Right lobe of liver (tissue), 6 donors: ENCODE measurements at regions not wholly inside any gene's neighbourhood (a gene's known extent, or its start where the extent isn't known, plus 50 kb on each side); places are given as distances from the start of the nearest gene placed in this dataset.

Experiments
- ATAC-seq, 4 donors: fragments of 200-7000 bp; cut with Tn5 transposase; one replicate each; pipeline ENCODE4 v1.9.1; 2020; ENCODE audit warnings: mild to moderate bottlenecking in 4 of 4, moderate library complexity in 4 of 4
- DNase-seq, 3 donors: peaks; one replicate each; pipeline ENCODE4 v3.0.0-alpha.2; 2020
- H3K27ac ChIP-seq, 3 donors: fragments of 200-600 bp; one replicate each; pipeline ENCODE4 v1.8.0; 2022
- H3K27me3 ChIP-seq, 2 donors: fragments of 200-600 bp; one replicate each; pipeline ENCODE4 v1.8.0; 2022
- H3K36me3 ChIP-seq, 4 donors: fragments of 200-600 bp; sonication (generic) in 1 of 4; one replicate each; pipeline versions ENCODE4 v1.5.1 to v1.8.0; 2017 to 2022; ENCODE audit warnings: control low read depth in 1 of 4
- H3K4me1 ChIP-seq, 4 donors: fragments of 200-600 bp; sonication (generic) in 1 of 4; one replicate each; pipeline versions ENCODE4 v1.5.1 to v1.8.0; 2017 to 2022; ENCODE audit warnings: control low read depth in 1 of 4
- H3K4me3 ChIP-seq, 3 donors: fragments of 200-600 bp; one replicate each; pipeline ENCODE4 v1.8.0; 2022
- H3K9me3 ChIP-seq, 4 donors: fragments of 200-600 bp; sonication (generic) in 1 of 4; one replicate each; pipeline versions ENCODE4 v1.5.1 to v1.8.0; 2017 to 2022; ENCODE audit warnings: control low read depth in 1 of 4
- CTCF ChIP-seq, 4 donors: fragments of 200-600 bp in 3 of 4; fragments of 450-650 bp in 1 of 4; IDR thresholded peaks; one replicate each; pipeline versions ENCODE4 v1.5.1 to v1.8.0; 2016 to 2022; ENCODE audit warnings: antibody characterized with exemption in 4 of 4, mild to moderate bottlenecking in 2 of 4
- POLR2A ChIP-seq: fragments of 450-650 bp; IDR thresholded peaks from one replicate; pipeline ENCODE4 v1.6.1; 2017; ENCODE audit warnings: antibody characterized with exemption, mild to moderate bottlenecking
- WGBS: methylation state at CpG from one replicate; pipeline ENCODE4 v1.1.6; 2018; ENCODE audit warnings: low coverage, low lambda C conversion rate; ENCODE audit not compliant: insufficient coverage; ENCODE audit errors: missing lambda C conversion rate; 5-methylcytosine and 5-hydroxymethylcytosine counted together
- intact Hi-C, 2 donors: fragments of 100-400 bp; cut with DNase I; formaldehyde crosslinking; loops; one replicate each; pipeline versions ENCODE4 v1.11.2 to v1.14.1; 2022
- donor health status: DM: no; HTN: yes; CAD: no.
- donor health status: DM: no; HTN: no; CAD: no.
- donor health status: DM: no; HTN: no; CAD: no.
- donor health status: DM: no; HTN: yes; CAD: no.
- donor health status: DM: no; HTN: yes; CAD: no.

GRCh38 chr20:19952392-19952791, 64.8 kb upstream of the NAA20 start:
- DNase-seq (no peak), ATAC-seq (no peak)
- H3K4me1 ChIP-seq, result no peaks in the 10 kb centered on the region
- WGBS, result 74% methylated on average over 3 of the region's 3 CpGs
- H3K27ac ChIP-seq, result no peak overlapping the region
- TF ChIP-seq CTCF (IDR thresholded peaks at IDR 0.05) (no peak), POLR2A (no peak)
- H3K27me3 ChIP-seq, result no peaks in the 10 kb centered on the region
- H3K4me3 ChIP-seq, result no peak overlapping the region
- intact Hi-C loops, result no loop called here
- H3K36me3 ChIP-seq, result peaks cover 0 to 13% (median 0%) of the 10 kb centered on the region in 4 donors
- H3K9me3 ChIP-seq, result no peaks in the 10 kb centered on the region

GRCh38 chr20:19953606-19954005, 63.6 kb upstream of the NAA20 start:
- TF ChIP-seq POLR2A (no peak), CTCF (IDR thresholded peaks at IDR 0.05) (no peak)
- no peaks in the 10 kb centered on the region for H3K4me1 ChIP-seq
- DNase-seq (no peak), ATAC-seq (no peak)
- intact Hi-C loops, result no loop called here
- H3K27ac ChIP-seq, result no peak overlapping the region
- no peaks in the 10 kb centered on the region for H3K27me3 ChIP-seq
- peaks cover 0 to 22% (median under 1%) of the 10 kb centered on the region in 4 donors for H3K36me3 ChIP-seq
- H3K9me3 ChIP-seq, result no peaks in the 10 kb centered on the region
- no peak overlapping the region for H3K4me3 ChIP-seq

- H3K4me1 ChIP-seq, result no peaks in the 10 kb centered on the region
- TF ChIP-seq CTCF (IDR thresholded peaks at IDR 0.05), result no peak
- no peak for TF ChIP-seq POLR2A
- H3K36me3 ChIP-seq, result peaks cover 0 to 40% (median 3%) of the 10 kb centered on the region in 4 donors
- intact Hi-C loops, result no loop called here
- no peak for ATAC-seq
- no peak overlapping the region for H3K27ac ChIP-seq
- no peak overlapping the region for H3K4me3 ChIP-seq
- 67% methylated on average over 1 of the region's 4 CpGs for WGBS
- no peaks in the 10 kb centered on the region for H3K9me3 ChIP-seq
- H3K27me3 ChIP-seq, result no peaks in the 10 kb centered on the region
- DNase-seq, result no peak
These were observed 60.2 kb upstream of the NAA20 start for GRCh38 chr20:19956976-19957375.

- DNase-seq (no peak), ATAC-seq (no peak)
- no peaks in the 10 kb centered on the region for H3K4me1 ChIP-seq
- intact Hi-C loops, result no loop called here
- peaks cover 0 to 40% (median 3%) of the 10 kb centered on the region in 4 donors for H3K36me3 ChIP-seq
- WGBS, result no CpG with 5 or more reads among the region's 3 CpGs
- H3K9me3 ChIP-seq, result no peaks in the 10 kb centered on the region
- TF ChIP-seq POLR2A, result no peak
- TF ChIP-seq CTCF (IDR thresholded peaks at IDR 0.05), result no peak
- no peak overlapping the region for H3K4me3 ChIP-seq
- no peaks in the 10 kb centered on the region for H3K27me3 ChIP-seq
- H3K27ac ChIP-seq, result no peak overlapping the region
These were observed 58.9 kb upstream of the NAA20 start for GRCh38 chr20:19958219-19958618.

- intact Hi-C loops, result no loop called here
- Histone ChIP-seq H3K4me3 (no peak overlapping the region), H3K4me1 (peaks cover 0 to 5% (median 2%) of the 10 kb centered on the region in 4 donors), H3K27ac (no peak overlapping the region), H3K9me3 (no peaks in the 10 kb centered on the region), H3K27me3 (no peaks in the 10 kb centered on the region), H3K36me3 (peaks cover 0 to 40% (median 3%) of the 10 kb centered on the region in 4 donors)
- ATAC-seq (no peak), DNase-seq (no peak)
- TF ChIP-seq POLR2A (no peak), CTCF (IDR thresholded peaks at IDR 0.05) (no peak)
- WGBS, result 70% methylated on average over 4 of the region's 4 CpGs
These were observed 58.2 kb upstream of the NAA20 start for GRCh38 chr20:19958928-19959327.
